Uterus (tissue), 2 donors: ENCODE measurements at regions not wholly inside any gene's neighbourhood (a gene's known extent, or its start where the extent isn't known, plus 50 kb on each side); places are given as distances from the start of the nearest gene placed in this dataset.

Experiments
- CTCF ChIP-seq, 4 experiments: fragments of 200-600 bp in 2 of 4; fragments of 450-650 bp in 2 of 4; sonication (generic) in 2 of 4; IDR thresholded peaks; one replicate each; pipeline ENCODE4 v1.5.1; 2016 to 2019; ENCODE audit warnings: antibody characterized with exemption in 4 of 4, mild to moderate bottlenecking in 2 of 4, moderate library complexity in 1 of 4
- POLR2A ChIP-seq, 2 donors: fragments of 450-650 bp; IDR thresholded peaks; one replicate each; pipeline ENCODE4 v1.6.1; 2016; ENCODE audit warnings: antibody characterized with exemption in 2 of 2, mild to moderate bottlenecking in 1 of 2, moderate library complexity in 1 of 2

GRCh38 chr12:46952880-46953483 lies 126.4 kb upstream of the PCED1B start:
- no peak for TF ChIP-seq CTCF (IDR thresholded peaks at IDR 0.05)
- no peak for TF ChIP-seq POLR2A (IDR thresholded peaks at IDR 0.05)
